Activated CD4-positive, alpha-beta T cell treated with anti-CD3 and anti-CD28 coated beads for 36 hours (primary cell): ENCODE measurements at regions not wholly inside any gene's neighbourhood (a gene's known extent, or its start where the extent isn't known, plus 50 kb on each side); places are given as distances from the start of the nearest gene placed in this dataset.

ENCODE experiments used
- ATAC-seq: fragments of 200-7000 bp; cut with Tn5 transposase; one replicate; pipeline ENCODE4 v1.10.0; 2021; ENCODE audit warnings: mild to moderate bottlenecking, moderate library complexity
- CTCF ChIA-PET: fragments of 350-600 bp; sonication (Branson Sonifier 250); formaldehyde crosslinking; loops from one replicate; lab custom pipeline; 2021; ENCODE audit warnings: antibody characterized with exemption; lab: Charles Lee
- POLR2A ChIA-PET: fragments of 350-600 bp; sonication (Branson Sonifier 250); formaldehyde crosslinking; loops from one replicate; lab custom pipeline; 2021; ENCODE audit warnings: antibody characterized with exemption, inconsistent platforms; lab: Charles Lee
- DNase-seq: peaks from one replicate; pipeline ENCODE4 v3.0.0-alpha.2; 2020
- H3K27ac Mint-ChIP-seq: one replicate; pipeline ENCODE4 v1.8.0; 2021; ENCODE audit warnings: mixed read lengths
- H3K27me3 Mint-ChIP-seq: one replicate; pipeline ENCODE4 v1.8.0; 2021; ENCODE audit warnings: mixed read lengths
- H3K36me3 Mint-ChIP-seq: one replicate; pipeline ENCODE4 v1.8.0; 2021; ENCODE audit warnings: low read depth, mixed read lengths
- H3K4me1 Mint-ChIP-seq: one replicate; pipeline ENCODE4 v1.8.0; 2021; ENCODE audit warnings: mixed read lengths
- H3K4me3 Mint-ChIP-seq: one replicate; pipeline ENCODE4 v1.8.0; 2021; ENCODE audit warnings: mild to moderate bottlenecking, moderate library complexity, mixed read lengths
- H3K9me3 Mint-ChIP-seq: one replicate; pipeline ENCODE4 v1.8.0; 2021; ENCODE audit warnings: low read depth, mixed read lengths
- intact Hi-C, 2 experiments: fragments of 100-400 bp; cut with DNase I in 1 of 2; cut with micrococcal nuclease in 1 of 2; formaldehyde crosslinking; loops; one replicate each; pipeline versions ENCODE4 v1.14.2 to v1.15.1; 2022 to 2024; cut with DNase I, micrococcal nuclease

- H3K4me3 Mint-ChIP-seq = no peak overlapping the region
- ATAC-seq = no peak
- H3K4me1 Mint-ChIP-seq = peaks cover 2% of the 10 kb centered on the region
- intact Hi-C loops = no loop called here
- POLR2A ChIA-PET = no interaction called here
- CTCF ChIA-PET = interaction anchor here (0.5 to 0.6 kb wide), 2 partner anchors 42 to 111 kb away, joined by 3 read pairs; no protein-coding TSS in a partner anchor
- H3K9me3 Mint-ChIP-seq = no peaks in the 10 kb centered on the region
- H3K27ac Mint-ChIP-seq = no peak overlapping the region
- no peaks in the 10 kb centered on the region for H3K27me3 Mint-ChIP-seq
- no peak for DNase-seq
- H3K36me3 Mint-ChIP-seq = no peaks in the 10 kb centered on the region
Measured at GRCh38 chr21:24046829-24047443, 1560.3 kb downstream of the MRPL39 start.

- intact Hi-C loops = no loop called here
Measured at GRCh38 chr21:24045775-24046215, 1561.5 kb downstream of the MRPL39 start.

GRCh38 chr21:24045373-24045772, 1561.9 kb downstream of the MRPL39 start:
- POLR2A ChIA-PET = no interaction called here
- Mint-ChIP-seq H3K9me3 (no peaks in the 10 kb centered on the region), H3K36me3 (no peaks in the 10 kb centered on the region), H3K4me3 (no peak overlapping the region), H3K27me3 (no peaks in the 10 kb centered on the region), H3K4me1 (peaks cover 2% of the 10 kb centered on the region), H3K27ac (no peak overlapping the region)
- no peak for ATAC-seq
- no peak for DNase-seq
- intact Hi-C loops = no loop called here
- CTCF ChIA-PET = interaction anchor here (0.7 to 1.0 kb wide), 3 partner anchors 9 to 1336 kb away, joined by 3 to 4 read pairs (median 3); no protein-coding TSS in a partner anchor

More at GRCh38 chr21:24045775-24046215, 1561.5 kb downstream of the MRPL39 start:
- Mint-ChIP-seq H3K4me1 (peaks cover 2% of the 10 kb centered on the region), H3K4me3 (no peak overlapping the region), H3K9me3 (no peaks in the 10 kb centered on the region), H3K36me3 (no peaks in the 10 kb centered on the region), H3K27ac (no peak overlapping the region), H3K27me3 (no peaks in the 10 kb centered on the region)
- no peak for ATAC-seq
- POLR2A ChIA-PET = no interaction called here
- peak; percentile 36 for DNase-seq
- CTCF ChIA-PET = interaction anchor here (0.7 to 1.0 kb wide), 3 partner anchors 9 to 1335 kb away, joined by 3 to 4 read pairs (median 3); no protein-coding TSS in a partner anchor

GRCh38 chr21:24042687-24043086, 1564.6 kb downstream of the MRPL39 start:
- H3K4me3 Mint-ChIP-seq = no peak overlapping the region
- ChIA-PET POLR2A (no interaction called here), CTCF (no interaction called here)
- DNase-seq (no peak), ATAC-seq (no peak)
- intact Hi-C loops = no loop called here
- no peaks in the 10 kb centered on the region for H3K9me3 Mint-ChIP-seq
- H3K27ac Mint-ChIP-seq = no peak overlapping the region
- no peaks in the 10 kb centered on the region for H3K27me3 Mint-ChIP-seq
- H3K4me1 Mint-ChIP-seq = peaks cover 2% of the 10 kb centered on the region
- H3K36me3 Mint-ChIP-seq = no peaks in the 10 kb centered on the region

- no peaks in the 10 kb centered on the region for H3K27me3 Mint-ChIP-seq
- H3K9me3 Mint-ChIP-seq = peaks cover 8% of the 10 kb centered on the region
- intact Hi-C loops = no loop called here
- DNase-seq = no peak
- H3K27ac Mint-ChIP-seq = no peak overlapping the region
- peak; percentile 16 for ATAC-seq
- ChIA-PET POLR2A (no interaction called here), CTCF (no interaction called here)
- H3K4me3 Mint-ChIP-seq = no peak overlapping the region
- peaks cover 6% of the 10 kb centered on the region for H3K4me1 Mint-ChIP-seq
- H3K36me3 Mint-ChIP-seq = peaks cover 3% of the 10 kb centered on the region
Measured at GRCh38 chr21:24032709-24033232, 1574.5 kb downstream of the MRPL39 start.

GRCh38 chr21:24027396-24027795, 1579.9 kb downstream of the MRPL39 start:
- no peaks in the 10 kb centered on the region for H3K4me1 Mint-ChIP-seq
- H3K27ac Mint-ChIP-seq = no peak overlapping the region
- H3K9me3 Mint-ChIP-seq = no peaks in the 10 kb centered on the region
- POLR2A ChIA-PET = no interaction called here
- DNase-seq (no peak), ATAC-seq (no peak)
- CTCF ChIA-PET = no interaction called here
- no peaks in the 10 kb centered on the region for H3K36me3 Mint-ChIP-seq
- no peak overlapping the region for H3K4me3 Mint-ChIP-seq
- no peaks in the 10 kb centered on the region for H3K27me3 Mint-ChIP-seq
- intact Hi-C loops = no loop called here

- H3K9me3 Mint-ChIP-seq = no peaks in the 10 kb centered on the region
- ATAC-seq (no peak), DNase-seq (no peak)
- no peak overlapping the region for H3K4me3 Mint-ChIP-seq
- H3K4me1 Mint-ChIP-seq = no peaks in the 10 kb centered on the region
- intact Hi-C loops = no loop called here
- H3K27me3 Mint-ChIP-seq = no peaks in the 10 kb centered on the region
- H3K36me3 Mint-ChIP-seq = no peaks in the 10 kb centered on the region
- H3K27ac Mint-ChIP-seq = no peak overlapping the region
- ChIA-PET POLR2A (no interaction called here), CTCF (interaction anchor here (1.4 kb wide), 1 partner anchor 10 kb away, joined by 5 read pairs; no protein-coding TSS in a partner anchor)
Measured at GRCh38 chr21:24025101-24025500, 1582.2 kb downstream of the MRPL39 start.

- Mint-ChIP-seq H3K27me3 (no peaks in the 10 kb centered on the region), H3K9me3 (peaks cover 6% of the 10 kb centered on the region), H3K4me1 (no peaks in the 10 kb centered on the region), H3K27ac (no peak overlapping the region), H3K36me3 (no peaks in the 10 kb centered on the region), H3K4me3 (no peak overlapping the region)
- ChIA-PET POLR2A (no interaction called here), CTCF (interaction anchor here (0.7 kb wide), 1 partner anchor 397 kb away, joined by 3 read pairs; no protein-coding TSS in a partner anchor)
- intact Hi-C loops = no loop called here
- no peak for ATAC-seq
- DNase-seq = no peak
Measured at GRCh38 chr21:24023936-24024335, 1583.3 kb downstream of the MRPL39 start.

- Mint-ChIP-seq H3K4me1 (no peaks in the 10 kb centered on the region), H3K36me3 (no peaks in the 10 kb centered on the region), H3K4me3 (no peak overlapping the region), H3K27ac (no peak overlapping the region), H3K9me3 (peaks cover 6% of the 10 kb centered on the region), H3K27me3 (no peaks in the 10 kb centered on the region)
- ATAC-seq = no peak
- POLR2A ChIA-PET = no interaction called here
- DNase-seq = no peak
- intact Hi-C loops = no loop called here
- CTCF ChIA-PET = interaction anchor here (0.7 kb wide), 1 partner anchor 398 kb away, joined by 3 read pairs; no protein-coding TSS in a partner anchor
Measured at GRCh38 chr21:24023402-24023801, 1583.9 kb downstream of the MRPL39 start.

- DNase-seq = no peak
- ChIA-PET CTCF (interaction anchor here (1.3 to 1.6 kb wide), 2 partner anchors 12 to 14 kb away, joined by 5 to 7 read pairs; no protein-coding TSS in a partner anchor), POLR2A (no interaction called here)
- Mint-ChIP-seq H3K27me3 (no peaks in the 10 kb centered on the region), H3K4me3 (no peak overlapping the region), H3K9me3 (peaks cover 3% of the 10 kb centered on the region), H3K36me3 (no peaks in the 10 kb centered on the region), H3K27ac (no peak overlapping the region), H3K4me1 (no peaks in the 10 kb centered on the region)
- intact Hi-C loops = no loop called here
- no peak for ATAC-seq
Measured at GRCh38 chr21:24014381-24014780, 1592.9 kb downstream of the MRPL39 start.

- intact Hi-C loops = no loop called here
- ChIA-PET CTCF (interaction anchor here (1.3 kb wide), 1 partner anchor 11 kb away, joined by 3 read pairs; no protein-coding TSS in a partner anchor), POLR2A (no interaction called here)
- ATAC-seq (no peak), DNase-seq (no peak)
- no peak overlapping the region for H3K4me3 Mint-ChIP-seq
- H3K27me3 Mint-ChIP-seq = no peaks in the 10 kb centered on the region
- H3K36me3 Mint-ChIP-seq = no peaks in the 10 kb centered on the region
- no peak overlapping the region for H3K27ac Mint-ChIP-seq
- no peaks in the 10 kb centered on the region for H3K9me3 Mint-ChIP-seq
- H3K4me1 Mint-ChIP-seq = no peaks in the 10 kb centered on the region
Measured at GRCh38 chr21:24011087-24011486, 1596.2 kb downstream of the MRPL39 start.

- POLR2A ChIA-PET = interaction anchor here (0.6 kb wide), 1 partner anchor 31 kb away, joined by 3 read pairs; no protein-coding TSS in a partner anchor
- DNase-seq = no peak
- H3K36me3 Mint-ChIP-seq = no peaks in the 10 kb centered on the region
- H3K27me3 Mint-ChIP-seq = no peaks in the 10 kb centered on the region
- no peak overlapping the region for H3K4me3 Mint-ChIP-seq
- H3K27ac Mint-ChIP-seq = no peak overlapping the region
- peaks cover 2% of the 10 kb centered on the region for H3K9me3 Mint-ChIP-seq
- no peaks in the 10 kb centered on the region for H3K4me1 Mint-ChIP-seq
- ATAC-seq = no peak
- CTCF ChIA-PET = interaction anchor here (0.7 kb wide), 1 partner anchor 121 kb away, joined by 3 read pairs; no protein-coding TSS in a partner anchor
- intact Hi-C loops = no loop called here
Measured at GRCh38 chr21:24007592-24007991, 1599.7 kb downstream of the MRPL39 start.
